ENCODE measurements at regions not wholly inside any gene's neighbourhood (a gene's known extent, or its start where the extent isn't known, plus 50 kb on each side); places are given as distances from the start of the nearest gene placed in this dataset.

- H3K9me3 ChIP-seq (replicated peaks in 1 of 11), result peaks cover 0 to 13% (median 0%) of the 10 kb centered on the region in 11 experiments; a peak in 3 of 22 replicates
- H4K20me1 ChIP-seq, result no peaks in the 10 kb centered on the region
- H3K4me2 ChIP-seq, result no peak overlapping the region
- H3K9ac ChIP-seq, result no peak overlapping the region
- H3K27me3 ChIP-seq, result no peaks in the 10 kb centered on the region
- no peak for TF ChIP-seq Cebpa-rat (IDR thresholded peaks at IDR 0.05)
- no peak overlapping the region for H3K4me3 ChIP-seq
- peaks cover 0 to 9% (median 0%) of the 10 kb centered on the region in 10 experiments; a peak in 1 of 20 replicates for H3K4me1 ChIP-seq
- H3K27ac ChIP-seq, result no peak overlapping the region
- H3K36me3 ChIP-seq, result no peaks in the 10 kb centered on the region
Measured at GRCh38 chr12:3354586-3354985, 136.4 kb upstream of the PRMT8 start.

GRCh38 chr12:3355378-3355900, 135.6 kb upstream of the PRMT8 start:
- Histone ChIP-seq H3K27me3 (no peaks in the 10 kb centered on the region), H3K4me3 (no peak overlapping the region), H3K36me3 (no peaks in the 10 kb centered on the region), H3K4me1 (peaks cover 0 to 16% (median 0%) of the 10 kb centered on the region in 10 experiments; a peak in 2 of 20 replicates), H4K20me1 (no peaks in the 10 kb centered on the region), H3K9ac (no peak overlapping the region), H3K27ac (no peak overlapping the region), H3K4me2 (no peak overlapping the region), H3K9me3 (replicated peaks in 1 of 11) (peaks cover 0 to 13% (median 0%) of the 10 kb centered on the region in 11 experiments; a peak in 3 of 22 replicates)
- no peak for TF ChIP-seq Cebpa-rat (IDR thresholded peaks at IDR 0.05)

GRCh38 chr12:3357950-3358525, 133.0 kb upstream of the PRMT8 start:
- H3K27me3 ChIP-seq, result no peaks in the 10 kb centered on the region
- H3K4me2 ChIP-seq, result no peak overlapping the region
- H3K9me3 ChIP-seq (replicated peaks in 1 of 11), result peaks cover 0 to 13% (median 0%) of the 10 kb centered on the region in 11 experiments; a peak in 3 of 22 replicates
- H3K36me3 ChIP-seq, result no peaks in the 10 kb centered on the region
- H3K4me3 ChIP-seq, result no peak overlapping the region
- no peak overlapping the region for H3K9ac ChIP-seq
- no peak for TF ChIP-seq Cebpa-rat (IDR thresholded peaks at IDR 0.05)
- no peak overlapping the region for H3K27ac ChIP-seq
- H4K20me1 ChIP-seq, result no peaks in the 10 kb centered on the region
- peaks cover 4 to 20% (median 5%) of the 10 kb centered on the region in 10 experiments; a peak in 17 of 20 replicates for H3K4me1 ChIP-seq

- no peak overlapping the region for H3K27ac ChIP-seq
- no peak for TF ChIP-seq Cebpa-rat (IDR thresholded peaks at IDR 0.05)
- no peak overlapping the region for H3K9ac ChIP-seq
- no peaks in the 10 kb centered on the region for H3K36me3 ChIP-seq
- no peak overlapping the region for H3K4me3 ChIP-seq
- peak overlapping the region in 2 of 11 experiments; percentile 28 to 45; a peak in 3 of 22 replicates for H3K4me2 ChIP-seq
- H3K27me3 ChIP-seq, result peaks cover 2 to 10% (median 6%) of the 10 kb centered on the region in 11 experiments; a peak in 21 of 22 replicates
- H3K9me3 ChIP-seq (replicated peaks in 1 of 11), result peaks cover 0 to 13% (median 0%) of the 10 kb centered on the region in 11 experiments; a peak in 3 of 22 replicates
- H4K20me1 ChIP-seq, result no peaks in the 10 kb centered on the region
- peaks cover 16 to 33% (median 19%) of the 10 kb centered on the region in 10 experiments for H3K4me1 ChIP-seq
Measured at GRCh38 chr12:3359478-3359877, 131.5 kb upstream of the PRMT8 start.

- no peaks in the 10 kb centered on the region for H3K36me3 ChIP-seq
Measured at GRCh38 chr12:3361146-3361545, 129.9 kb upstream of the PRMT8 start.

GRCh38 chr12:3362737-3363136, 128.3 kb upstream of the PRMT8 start:
- H3K4me3 ChIP-seq, result no peak overlapping the region
- no peaks in the 10 kb centered on the region for H3K36me3 ChIP-seq
- H3K9me3 ChIP-seq (replicated peaks in 1 of 11), result no peaks in the 10 kb centered on the region
- no peak overlapping the region for H3K9ac ChIP-seq
- peaks cover 23 to 43% (median 37%) of the 10 kb centered on the region in 10 experiments for H3K4me1 ChIP-seq
- H4K20me1 ChIP-seq, result peaks cover 0 to 7% (median 0%) of the 10 kb centered on the region in 11 experiments; a peak in 3 of 22 replicates
- peak overlapping the region in 10 of 11 experiments; percentile 50 to 88 (median 74); a peak in 14 of 22 replicates for H3K4me2 ChIP-seq
- H3K27me3 ChIP-seq, result peaks cover 34 to 43% (median 38%) of the 10 kb centered on the region in 11 experiments
- H3K27ac ChIP-seq, result no peak overlapping the region
- TF ChIP-seq Cebpa-rat (IDR thresholded peaks at IDR 0.05), result no peak

More at GRCh38 chr12:3361146-3361545, 129.9 kb upstream of the PRMT8 start:
- Histone ChIP-seq H3K4me1 (peaks cover 23 to 39% (median 32%) of the 10 kb centered on the region in 10 experiments), H3K9ac (no peak overlapping the region), H3K27me3 (peaks cover 18 to 27% (median 22%) of the 10 kb centered on the region in 11 experiments), H3K4me3 (no peak overlapping the region), H4K20me1 (no peaks in the 10 kb centered on the region; a peak in 1 of 22 replicates), H3K27ac (no peak overlapping the region), H3K4me2 (peak overlapping the region in 1 of 11 experiments; percentile 22; a peak in 1 of 22 replicates), H3K9me3 (replicated peaks in 1 of 11) (peaks cover 0 to 9% (median 0%) of the 10 kb centered on the region in 11 experiments; a peak in 3 of 22 replicates)
- TF ChIP-seq Cebpa-rat (IDR thresholded peaks at IDR 0.05), result no peak

- Histone ChIP-seq H3K27me3 (peaks cover 43 to 51% (median 46%) of the 10 kb centered on the region in 11 experiments), H4K20me1 (peaks cover 0 to 7% (median 0%) of the 10 kb centered on the region in 11 experiments; a peak in 3 of 22 replicates), H3K9me3 (replicated peaks in 1 of 11) (no peaks in the 10 kb centered on the region), H3K4me3 (no peak overlapping the region), H3K36me3 (no peaks in the 10 kb centered on the region), H3K4me2 (peak overlapping the region; percentile 49 to 88 (median 67)), H3K4me1 (peaks cover 23 to 43% (median 37%) of the 10 kb centered on the region in 10 experiments), H3K27ac (peak overlapping the region in 2 of 11 experiments; percentile 2 to 25; a peak in 3 of 22 replicates), H3K9ac (no peak overlapping the region)
- TF ChIP-seq Cebpa-rat (IDR thresholded peaks at IDR 0.05), result no peak
Measured at GRCh38 chr12:3363608-3364007, 127.4 kb upstream of the PRMT8 start.

GRCh38 chr12:3364226-3364625, 126.8 kb upstream of the PRMT8 start:
- no peak overlapping the region for H3K27ac ChIP-seq
- no peak for TF ChIP-seq Cebpa-rat (IDR thresholded peaks at IDR 0.05)
- H3K4me1 ChIP-seq, result peaks cover 23 to 43% (median 36%) of the 10 kb centered on the region in 10 experiments
- H3K27me3 ChIP-seq, result peaks cover 43 to 56% (median 51%) of the 10 kb centered on the region in 11 experiments
- H3K9ac ChIP-seq, result no peak overlapping the region
- peak overlapping the region; percentile 49 to 88 (median 67); a peak in 21 of 22 replicates for H3K4me2 ChIP-seq
- no peaks in the 10 kb centered on the region for H3K36me3 ChIP-seq
- no peak overlapping the region for H3K4me3 ChIP-seq
- peaks cover 0 to 7% (median 0%) of the 10 kb centered on the region in 11 experiments; a peak in 3 of 22 replicates for H4K20me1 ChIP-seq
- no peaks in the 10 kb centered on the region for H3K9me3 ChIP-seq (replicated peaks in 1 of 11)
